ENCODE measurements at regions not wholly inside any gene's neighbourhood (a gene's known extent, or its start where the extent isn't known, plus 50 kb on each side); places are given as distances from the start of the nearest gene placed in this dataset.

DNA sequence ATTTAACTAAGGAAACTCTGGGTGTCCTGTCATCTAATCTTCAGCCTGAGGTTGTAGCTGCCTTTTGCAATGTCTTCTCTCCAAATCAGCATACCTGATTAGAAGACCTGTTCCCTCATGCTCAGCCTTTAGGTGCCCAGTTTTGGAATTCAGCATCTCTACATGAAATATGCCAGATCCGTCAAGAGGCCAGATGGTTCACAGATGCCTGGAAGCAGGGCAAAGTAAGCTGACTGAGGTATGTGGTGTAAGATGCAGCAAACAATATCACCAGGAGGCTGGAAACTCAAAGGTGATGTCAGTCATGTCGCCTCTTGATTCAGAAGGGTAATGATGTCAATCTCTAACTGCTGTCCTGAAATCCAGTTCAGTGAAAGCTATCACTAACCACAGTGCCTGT is 324.4 kb downstream of the PRELID2 start:
- intact Hi-C loops (cut with micrococcal nuclease): no loop called here
- Histone ChIP-seq H3K4me1 (peaks cover 24% of the 10 kb centered on the region), H3K4me3 (no peak overlapping the region), H3K27ac (replicated peaks) (no peak overlapping the region), H3K27me3 (ENCODE audit: low read depth) (no peaks in the 10 kb centered on the region), H3K9me3 (replicated peaks) (no peaks in the 10 kb centered on the region), H3K36me3 (no peaks in the 10 kb centered on the region)
- TF ChIP-seq, protein P1, sequence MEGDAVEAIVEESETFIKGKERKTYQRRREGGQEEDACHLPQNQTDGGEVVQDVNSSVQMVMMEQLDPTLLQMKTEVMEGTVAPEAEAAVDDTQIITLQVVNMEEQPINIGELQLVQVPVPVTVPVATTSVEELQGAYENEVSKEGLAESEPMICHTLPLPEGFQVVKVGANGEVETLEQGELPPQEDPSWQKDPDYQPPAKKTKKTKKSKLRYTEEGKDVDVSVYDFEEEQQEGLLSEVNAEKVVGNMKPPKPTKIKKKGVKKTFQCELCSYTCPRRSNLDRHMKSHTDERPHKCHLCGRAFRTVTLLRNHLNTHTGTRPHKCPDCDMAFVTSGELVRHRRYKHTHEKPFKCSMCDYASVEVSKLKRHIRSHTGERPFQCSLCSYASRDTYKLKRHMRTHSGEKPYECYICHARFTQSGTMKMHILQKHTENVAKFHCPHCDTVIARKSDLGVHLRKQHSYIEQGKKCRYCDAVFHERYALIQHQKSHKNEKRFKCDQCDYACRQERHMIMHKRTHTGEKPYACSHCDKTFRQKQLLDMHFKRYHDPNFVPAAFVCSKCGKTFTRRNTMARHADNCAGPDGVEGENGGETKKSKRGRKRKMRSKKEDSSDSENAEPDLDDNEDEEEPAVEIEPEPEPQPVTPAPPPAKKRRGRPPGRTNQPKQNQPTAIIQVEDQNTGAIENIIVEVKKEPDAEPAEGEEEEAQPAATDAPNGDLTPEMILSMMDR (IDR thresholded peaks at IDR 0.05; ENCODE audit: borderline replicate concordance): no peak
- no peak for DNase-seq

DNA sequence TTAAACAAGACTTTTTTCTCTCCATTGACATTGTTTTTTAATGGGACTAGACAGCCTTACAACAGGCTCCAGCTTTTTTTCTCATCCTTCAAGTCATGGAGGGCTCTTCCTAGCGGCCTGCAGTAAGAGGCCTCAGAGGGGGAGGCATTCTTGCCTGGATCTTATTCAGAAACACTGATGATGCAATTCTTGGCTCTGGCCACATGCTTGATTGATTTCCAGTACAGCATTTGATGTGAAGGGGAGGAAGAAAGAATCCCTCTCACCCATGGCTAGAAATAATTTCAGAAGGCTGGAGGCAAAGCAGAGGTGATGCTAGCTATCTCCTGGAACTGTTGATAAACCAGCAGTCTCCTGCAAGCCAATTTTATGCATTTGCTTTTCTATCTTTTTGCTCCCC is 324.8 kb downstream of the PRELID2 start:
- Histone ChIP-seq H3K27me3 (ENCODE audit: low read depth) (no peaks in the 10 kb centered on the region), H3K36me3 (no peaks in the 10 kb centered on the region), H3K9me3 (replicated peaks) (no peaks in the 10 kb centered on the region), H3K4me3 (no peak overlapping the region), H3K27ac (replicated peaks) (no peak overlapping the region), H3K4me1 (peaks cover 24% of the 10 kb centered on the region)
- intact Hi-C loops (cut with micrococcal nuclease): no loop called here
- DNase-seq: no peak
- TF ChIP-seq, protein P1 (IDR thresholded peaks at IDR 0.05; ENCODE audit: borderline replicate concordance): no peak

DNA sequence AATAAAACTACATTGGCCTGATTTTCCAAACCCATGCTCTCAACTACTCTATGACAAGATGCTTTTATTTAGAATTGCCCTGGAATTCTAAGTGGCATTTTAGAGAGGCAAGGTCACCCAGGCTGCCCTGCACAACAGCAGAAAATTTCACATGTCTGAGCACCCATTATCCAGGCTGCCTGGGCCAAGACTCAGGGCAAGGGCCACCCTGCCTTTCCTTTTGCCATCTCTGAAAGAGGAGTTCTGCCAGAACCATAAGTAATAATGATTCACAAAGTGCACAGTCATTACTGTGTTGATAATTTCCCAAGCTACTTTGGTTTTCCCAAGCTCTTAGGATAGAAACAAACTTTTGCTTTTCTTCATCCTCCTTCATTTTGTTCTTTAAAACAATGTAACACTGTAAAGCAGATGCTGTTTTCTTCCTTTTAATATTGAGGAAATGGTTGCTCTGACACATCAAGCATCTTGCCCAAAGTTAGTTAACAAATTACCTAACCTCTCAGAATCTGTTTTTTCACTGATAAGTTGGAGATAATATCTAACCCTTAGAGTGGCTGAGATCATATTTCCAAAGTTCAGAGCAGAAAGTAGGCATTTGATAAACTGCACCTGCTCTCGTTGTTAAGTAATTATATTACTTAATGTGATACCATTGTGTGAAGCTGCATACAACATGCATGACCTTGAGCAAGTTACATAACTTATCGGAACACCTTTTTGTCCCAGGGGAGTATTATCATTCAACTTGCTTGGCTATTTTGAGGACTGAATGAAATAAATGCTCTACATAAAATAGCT is 325.6 kb downstream of the PRELID2 start:
- no peak for DNase-seq
- intact Hi-C loops (cut with micrococcal nuclease): no loop called here
- no peaks in the 10 kb centered on the region for H3K36me3 ChIP-seq
- H3K27ac ChIP-seq (replicated peaks): peak overlapping the region; percentile 13
- peaks cover 24% of the 10 kb centered on the region for H3K4me1 ChIP-seq
- no peaks in the 10 kb centered on the region for H3K27me3 ChIP-seq (ENCODE audit: low read depth)
- no peaks in the 10 kb centered on the region for H3K9me3 ChIP-seq (replicated peaks)
- H3K4me3 ChIP-seq: no peak overlapping the region
- TF ChIP-seq, protein P1 (IDR thresholded peaks at IDR 0.05; ENCODE audit: borderline replicate concordance): no peak

DNA sequence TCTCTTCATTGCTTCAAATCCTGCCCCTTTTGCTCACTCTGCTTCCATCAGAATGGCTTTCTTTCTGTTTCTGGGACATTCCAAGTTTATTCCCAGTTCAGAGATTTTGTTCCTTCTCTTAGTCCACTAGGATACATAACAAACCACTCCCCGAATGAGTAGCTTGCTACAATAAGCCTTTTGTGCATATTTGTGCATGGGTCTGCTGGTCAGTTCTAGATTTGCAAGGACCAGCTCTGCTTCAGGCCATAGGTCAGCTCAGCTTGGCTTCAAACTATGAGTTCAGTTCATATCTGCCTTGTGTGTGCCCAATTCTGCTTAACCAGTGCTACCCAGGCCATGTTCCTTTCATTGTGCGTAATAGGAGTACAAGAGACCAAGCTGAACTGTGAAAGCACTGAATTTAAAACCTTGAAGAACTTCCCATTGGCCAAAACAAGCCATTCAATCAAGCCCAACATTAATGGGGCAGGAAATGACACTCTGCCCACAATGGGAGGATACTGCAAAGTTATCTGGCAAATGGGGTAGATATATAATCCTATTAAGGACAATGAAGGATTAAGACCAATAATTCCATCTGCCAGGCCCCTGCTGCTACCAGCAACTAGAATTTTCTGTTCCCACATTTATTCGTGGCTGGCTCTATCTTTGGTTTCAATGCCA is 328.8 kb downstream of the PRELID2 start:
- Histone ChIP-seq H3K4me1 (peaks cover 24% of the 10 kb centered on the region), H3K4me3 (no peak overlapping the region), H3K27ac (replicated peaks) (no peak overlapping the region), H3K9me3 (replicated peaks) (no peaks in the 10 kb centered on the region), H3K27me3 (ENCODE audit: low read depth) (no peaks in the 10 kb centered on the region), H3K36me3 (no peaks in the 10 kb centered on the region)
- intact Hi-C loops (cut with micrococcal nuclease): no loop called here
- DNase-seq: no peak
- TF ChIP-seq, protein P1 (IDR thresholded peaks at IDR 0.05; ENCODE audit: borderline replicate concordance): no peak

GRCh38 chr5:145502906-145503305 is 332.2 kb downstream of the PRELID2 start:
- intact Hi-C loops (cut with micrococcal nuclease): no loop called here
- no peak for DNase-seq
- Histone ChIP-seq H3K27me3 (ENCODE audit: low read depth) (no peaks in the 10 kb centered on the region), H3K9me3 (replicated peaks) (no peaks in the 10 kb centered on the region), H3K4me1 (no peaks in the 10 kb centered on the region), H3K4me3 (no peak overlapping the region), H3K27ac (replicated peaks) (no peak overlapping the region), H3K36me3 (no peaks in the 10 kb centered on the region)
- TF ChIP-seq, protein P1 (IDR thresholded peaks at IDR 0.05; ENCODE audit: borderline replicate concordance): no peak
